ENCODE measurements at regions not wholly inside any gene's neighbourhood (a gene's known extent, or its start where the extent isn't known, plus 50 kb on each side); places are given as distances from the start of the nearest gene placed in this dataset.
A peak's percentile ranks its signal among the peaks of the same experiment; 100 is the strongest.

DNA sequence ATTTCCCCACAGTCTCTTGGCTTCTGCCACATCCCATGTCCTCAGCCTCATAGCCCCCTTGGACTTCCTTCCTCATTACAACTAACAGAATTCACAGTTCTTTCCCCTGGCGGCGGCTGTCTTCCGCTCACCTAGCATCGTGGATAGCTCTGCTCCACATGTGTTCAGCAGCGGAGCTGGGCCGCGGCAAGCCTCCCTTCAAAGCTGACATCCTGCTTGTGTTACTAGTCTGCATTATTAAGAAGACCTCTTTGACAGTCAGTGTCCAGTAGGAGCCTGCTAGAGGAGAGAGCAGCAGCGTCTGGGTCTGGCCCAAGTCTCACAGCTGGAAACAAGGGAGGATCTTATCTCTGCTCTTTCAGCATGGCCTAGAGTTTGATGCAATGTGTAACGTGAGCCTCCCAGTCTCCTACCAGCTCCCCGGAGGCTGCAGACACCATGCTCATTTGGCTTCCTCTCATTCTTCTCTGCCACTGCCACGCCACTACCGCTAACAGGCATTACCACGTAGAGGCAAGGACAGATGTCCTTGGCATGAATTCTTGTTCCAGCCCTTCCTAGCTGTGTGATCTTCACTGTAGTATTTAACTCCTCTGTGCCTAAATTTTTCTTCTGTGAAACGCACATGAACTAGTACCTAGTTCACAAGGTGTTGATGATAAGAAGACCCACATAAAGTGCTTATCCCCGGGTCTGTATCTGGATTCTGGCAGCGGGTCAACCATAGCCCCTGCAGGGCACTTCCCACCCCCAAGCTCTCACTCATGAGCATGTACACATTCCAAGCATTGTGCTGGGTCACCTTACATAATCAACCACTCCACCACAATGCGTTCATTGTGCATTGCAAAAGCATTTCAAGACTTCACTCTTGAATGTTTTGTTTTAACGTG is 107.1 kb upstream of the BACH2 start:
- DNase-seq (ENCODE audit: low read depth, low spot score): no peak

DNA sequence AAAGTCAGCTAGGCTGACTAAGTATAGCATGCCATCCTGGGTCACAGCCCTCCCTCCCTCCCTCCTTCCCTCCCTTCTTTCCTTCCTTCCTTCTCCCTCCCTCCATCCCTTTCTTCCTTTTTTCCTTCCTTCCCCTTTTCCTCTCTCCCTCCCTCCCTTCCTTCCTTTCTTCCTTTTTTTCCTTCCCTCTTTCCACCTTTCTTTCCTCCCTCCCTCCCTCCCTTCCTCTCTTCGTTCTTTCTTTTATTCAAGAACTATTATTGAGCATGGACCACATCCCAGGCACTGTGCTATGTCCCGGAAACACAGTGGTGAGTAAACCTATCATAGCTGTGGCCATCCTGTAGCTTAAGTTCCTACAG is 106.2 kb upstream of the BACH2 start:
- DNase-seq (ENCODE audit: low read depth, low spot score): no peak

DNA sequence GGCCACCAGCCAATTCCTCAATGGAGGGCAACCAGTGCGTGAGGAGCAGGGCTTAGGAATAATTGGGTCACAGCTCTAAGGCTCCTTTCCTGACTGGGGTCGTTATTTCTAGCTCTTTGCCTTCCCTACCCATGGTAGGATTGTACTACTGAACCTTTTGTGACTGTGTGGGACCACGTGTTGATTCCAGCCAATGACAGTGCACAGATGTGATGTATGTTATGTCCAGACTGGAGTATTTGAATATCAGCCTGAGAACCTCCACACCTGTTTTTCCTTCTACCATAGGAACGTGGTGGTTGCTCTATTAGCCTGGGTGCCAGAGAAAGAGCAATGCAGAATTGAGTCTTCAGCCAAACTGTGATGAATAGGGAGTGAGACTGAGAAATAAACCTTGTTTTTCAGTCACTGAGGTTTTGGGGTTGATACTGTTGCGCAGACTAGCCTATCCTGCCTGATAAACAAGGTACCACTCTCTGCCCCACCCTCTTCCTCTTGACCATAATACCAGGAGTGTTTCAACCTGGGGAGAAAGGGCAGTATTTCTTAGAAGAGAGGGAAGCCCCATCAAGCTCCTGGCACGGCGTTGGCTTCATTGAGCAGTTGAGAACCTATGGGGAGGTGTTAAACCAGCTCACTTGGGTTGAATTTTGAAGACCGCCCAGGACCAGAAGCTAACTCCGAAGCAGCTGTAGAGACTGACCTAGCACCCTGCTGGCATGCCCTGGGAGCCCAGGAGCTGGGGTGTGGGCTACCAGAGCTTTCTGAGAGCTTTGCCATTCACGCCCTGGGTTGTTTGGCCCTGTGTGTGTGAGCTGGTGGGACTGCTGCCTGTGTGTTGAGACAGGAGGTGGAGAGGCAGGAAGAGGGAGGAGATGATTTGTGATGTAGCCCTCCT is 105.5 kb upstream of the BACH2 start:
- peak; percentile 13 for DNase-seq (ENCODE audit: low read depth, low spot score)

DNA sequence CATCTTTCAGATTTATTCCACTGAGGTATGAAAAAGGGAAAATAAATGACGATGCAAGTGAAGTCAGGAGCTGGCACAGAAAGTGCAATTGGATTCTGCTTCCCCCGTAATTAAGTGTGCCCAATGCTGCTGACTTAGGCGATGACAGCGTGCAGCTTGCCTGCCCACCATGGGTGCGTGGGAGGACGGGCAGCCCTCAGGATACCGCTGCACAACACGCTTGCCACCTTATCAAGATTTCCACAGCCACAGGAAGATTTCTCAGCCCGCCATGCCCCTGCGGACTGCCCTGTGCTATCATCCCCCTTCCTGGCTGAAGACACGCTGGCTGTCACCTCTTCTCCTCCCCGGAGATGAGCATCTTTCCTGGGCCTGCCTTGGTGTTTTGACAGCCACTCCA is 103.3 kb upstream of the BACH2 start:
- no peak for DNase-seq (ENCODE audit: low read depth, low spot score)

DNA sequence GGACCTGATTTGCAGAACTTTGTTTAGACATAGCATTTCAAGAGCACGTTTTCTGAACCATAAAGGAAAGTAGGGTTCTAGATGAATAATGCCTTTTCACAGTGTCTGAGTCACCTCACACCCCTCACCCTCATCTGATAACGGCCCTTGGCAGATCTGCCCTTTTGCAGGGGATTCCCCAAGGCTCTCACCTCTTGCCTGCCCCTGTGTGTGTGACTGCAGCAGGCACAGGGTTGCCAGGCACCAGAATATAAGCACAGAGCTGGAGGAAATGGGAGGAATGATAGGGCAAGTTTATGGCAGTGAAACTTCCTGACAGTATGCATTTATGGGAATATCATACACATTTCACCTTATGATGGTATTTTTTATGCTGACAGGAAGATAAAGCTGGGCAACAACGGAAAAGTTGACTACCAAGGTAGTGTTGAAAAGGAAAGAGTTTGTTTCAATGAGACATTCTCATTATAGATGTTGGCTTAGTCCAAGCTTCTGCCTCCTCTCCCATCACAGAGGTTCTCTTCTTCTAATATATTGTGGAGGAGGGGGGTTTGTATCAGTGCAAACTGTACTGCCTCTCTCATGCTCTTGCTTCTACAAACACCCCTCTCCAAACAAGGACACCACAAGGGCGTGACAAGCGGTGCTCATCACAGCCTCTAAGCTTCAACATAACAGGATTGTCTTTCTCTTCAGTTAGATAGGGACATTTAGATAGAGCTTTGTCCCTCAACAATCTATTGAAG is 101.5 kb upstream of the BACH2 start:
- peak; percentile 64 for DNase-seq (ENCODE audit: low read depth, low spot score)

DNA sequence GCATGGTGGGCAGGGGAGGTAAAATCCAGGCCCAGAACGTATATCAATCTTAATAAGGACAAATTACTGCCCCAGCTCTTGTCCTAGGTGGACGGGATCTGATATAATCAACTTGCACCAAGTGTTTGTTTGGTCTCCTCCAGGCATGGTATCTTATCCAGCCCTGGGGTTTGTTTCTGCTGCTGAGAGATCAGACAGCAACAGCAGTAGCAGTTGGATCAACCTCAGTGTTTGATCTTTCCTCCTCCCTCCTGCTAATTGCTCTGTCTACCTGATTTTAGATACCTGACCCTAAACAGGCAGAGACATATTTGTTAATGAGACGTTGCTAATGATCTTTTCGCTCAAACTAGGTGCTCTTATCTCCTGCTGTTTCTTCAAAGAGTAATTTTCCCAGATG is 100.4 kb upstream of the BACH2 start:
- no peak for DNase-seq (ENCODE audit: low read depth, low spot score)

DNA sequence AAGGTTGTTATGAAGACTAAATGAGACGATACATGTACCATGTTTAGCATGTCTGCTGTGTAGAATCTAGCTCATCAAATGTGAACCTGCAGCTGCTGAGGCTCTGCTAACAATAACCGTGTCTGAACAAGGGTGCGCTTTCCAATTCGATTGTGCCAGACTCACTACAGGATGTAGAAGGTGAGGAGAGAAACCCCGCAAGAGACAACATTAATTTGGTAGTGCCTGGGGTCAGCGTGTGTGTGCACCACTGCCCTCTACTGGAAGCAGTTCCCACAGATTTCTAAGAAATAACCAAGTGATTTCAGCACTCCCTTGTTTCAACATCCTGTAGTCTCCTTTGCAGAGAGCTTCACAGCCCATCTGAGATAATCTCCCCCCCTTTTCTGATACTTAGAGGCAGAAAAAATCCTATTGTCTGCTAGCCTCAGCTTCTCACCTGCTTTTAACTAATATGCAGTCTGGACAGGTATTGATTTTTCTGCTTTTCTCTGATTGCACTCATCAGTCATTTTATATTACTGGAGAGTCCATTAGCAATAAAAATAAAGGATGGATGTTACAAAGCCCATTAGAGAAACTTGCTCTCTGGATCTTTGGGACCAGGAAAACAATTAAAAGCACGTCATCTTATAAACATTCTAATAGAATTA is 96.7 kb upstream of the BACH2 start:
- DNase-seq (ENCODE audit: low read depth, low spot score): peak; percentile 37

DNA sequence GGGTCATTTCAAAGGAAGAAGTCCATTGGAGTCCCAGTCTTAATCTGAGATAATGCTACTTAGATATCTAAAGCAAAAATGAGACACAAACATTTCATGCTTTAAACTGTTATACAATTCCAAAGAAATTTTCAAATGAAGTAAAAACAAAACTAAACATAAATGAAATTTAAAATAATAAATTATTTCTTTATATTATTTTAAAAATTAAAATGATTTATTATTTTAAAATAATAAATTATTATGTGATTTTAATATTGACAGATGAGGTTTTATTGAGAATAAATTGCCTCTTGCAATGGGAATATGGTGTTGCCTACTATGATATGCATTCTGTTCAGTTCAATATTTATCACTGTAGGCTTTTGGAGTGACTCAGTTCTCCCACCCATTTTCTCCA is 93.7 kb upstream of the BACH2 start:
- DNase-seq (ENCODE audit: low read depth, low spot score): no peak

DNA sequence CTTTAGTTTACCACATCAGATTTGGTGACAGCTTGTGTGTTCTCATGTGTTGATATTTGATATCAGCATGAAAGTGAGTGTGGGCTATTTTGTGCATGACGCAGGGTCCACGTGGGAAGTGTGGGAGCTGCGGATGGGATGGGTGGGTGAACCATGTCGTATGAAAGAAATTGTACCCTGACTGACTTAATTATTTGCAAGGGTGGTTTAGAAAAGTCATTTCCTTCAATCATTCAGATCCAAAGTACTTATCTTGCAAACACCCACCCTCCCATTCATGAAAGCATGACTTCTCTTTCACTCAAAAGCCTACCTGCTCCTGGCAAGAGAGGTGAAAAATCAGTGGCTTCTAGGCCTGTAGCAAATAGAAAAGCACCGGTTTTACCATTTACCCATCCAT is 91.8 kb upstream of the BACH2 start:
- no peak for DNase-seq (ENCODE audit: low read depth, low spot score)

DNA sequence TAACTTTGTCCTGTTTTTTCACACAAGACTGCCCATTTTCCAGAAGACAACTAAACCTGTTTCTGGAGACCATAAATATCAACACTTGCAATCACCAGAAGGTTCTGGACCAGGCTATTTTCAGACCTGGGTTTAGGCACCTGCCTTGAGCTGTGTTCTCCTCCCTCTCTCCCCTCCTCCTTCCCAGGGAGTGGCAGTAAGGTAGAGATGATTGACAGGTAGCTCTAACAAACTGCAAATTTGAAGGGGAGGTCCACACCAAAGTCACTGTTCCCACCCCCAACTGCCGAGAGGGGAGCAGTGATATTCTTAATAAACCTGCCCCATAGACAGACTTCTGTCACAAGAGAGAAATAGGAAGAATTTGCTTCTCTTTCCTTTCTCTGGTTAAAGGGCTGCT is 91.2 kb upstream of the BACH2 start:
- no peak for DNase-seq (ENCODE audit: low read depth, low spot score)

DNA sequence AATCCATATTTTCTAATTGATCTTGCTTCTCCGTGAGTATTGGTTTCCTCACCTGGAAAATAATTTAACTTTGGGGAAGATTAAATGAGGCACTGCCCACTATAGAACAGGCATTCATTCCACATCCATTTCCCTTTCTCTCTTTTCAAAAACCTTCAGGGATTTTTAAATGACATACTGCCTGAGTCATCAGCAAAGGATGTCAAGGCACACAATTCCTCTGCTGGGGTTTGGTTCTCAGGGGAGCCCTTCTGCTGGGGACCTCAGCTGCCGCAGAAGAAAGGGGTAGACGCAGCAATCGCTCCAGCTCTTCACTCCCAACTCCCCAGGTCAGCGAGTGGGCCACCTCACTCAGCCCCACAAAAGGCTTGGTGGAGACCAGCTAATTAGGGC is 90.7 kb upstream of the BACH2 start:
- DNase-seq (ENCODE audit: low read depth, low spot score): no peak

DNA sequence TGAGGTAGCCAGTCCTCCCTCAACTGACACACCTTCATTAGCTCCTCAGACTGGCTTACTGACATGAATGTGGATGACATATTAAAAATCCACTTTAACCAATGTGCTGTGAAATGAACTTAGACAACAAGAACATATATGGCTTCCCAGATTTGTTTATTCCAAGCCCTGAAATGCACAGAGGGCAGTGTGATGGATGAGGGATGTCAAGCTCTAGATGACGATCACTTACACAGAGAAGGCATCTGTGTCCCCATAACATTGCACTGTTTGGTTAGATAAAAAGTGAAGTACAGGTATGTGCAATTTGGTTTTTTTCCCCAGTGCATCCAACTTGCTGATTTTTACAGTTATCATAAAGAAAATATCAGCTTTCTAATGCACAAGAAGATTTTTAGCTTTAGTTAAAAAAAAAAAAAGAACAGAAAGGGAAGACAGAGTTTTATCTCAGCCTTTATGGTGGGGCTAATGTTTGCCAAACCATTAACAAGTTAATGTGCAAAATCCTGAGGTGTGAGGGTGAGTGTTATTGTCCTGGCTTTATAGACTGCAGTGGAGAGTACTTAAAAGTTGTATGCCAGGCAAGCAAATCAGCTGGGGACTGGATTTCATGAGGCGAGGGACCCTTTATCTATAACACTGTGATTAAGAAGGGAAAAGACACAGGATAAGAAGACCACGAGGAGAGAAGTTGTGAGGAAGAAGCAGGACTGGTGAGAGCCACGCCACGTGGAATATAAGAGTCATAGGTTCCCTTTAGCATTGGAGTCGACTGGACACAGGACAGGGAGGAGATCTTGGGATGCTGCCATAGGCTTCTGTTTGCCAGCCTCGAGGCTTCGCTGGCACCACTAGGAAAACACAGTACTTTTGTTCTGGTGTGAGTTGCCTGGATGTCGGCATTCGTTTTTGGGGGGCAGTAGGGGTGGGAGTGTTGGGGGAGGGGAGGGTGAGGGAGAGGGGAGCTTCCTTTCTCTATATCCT is 90.0 kb upstream of the BACH2 start:
- DNase-seq (ENCODE audit: low read depth, low spot score): no peak

DNA sequence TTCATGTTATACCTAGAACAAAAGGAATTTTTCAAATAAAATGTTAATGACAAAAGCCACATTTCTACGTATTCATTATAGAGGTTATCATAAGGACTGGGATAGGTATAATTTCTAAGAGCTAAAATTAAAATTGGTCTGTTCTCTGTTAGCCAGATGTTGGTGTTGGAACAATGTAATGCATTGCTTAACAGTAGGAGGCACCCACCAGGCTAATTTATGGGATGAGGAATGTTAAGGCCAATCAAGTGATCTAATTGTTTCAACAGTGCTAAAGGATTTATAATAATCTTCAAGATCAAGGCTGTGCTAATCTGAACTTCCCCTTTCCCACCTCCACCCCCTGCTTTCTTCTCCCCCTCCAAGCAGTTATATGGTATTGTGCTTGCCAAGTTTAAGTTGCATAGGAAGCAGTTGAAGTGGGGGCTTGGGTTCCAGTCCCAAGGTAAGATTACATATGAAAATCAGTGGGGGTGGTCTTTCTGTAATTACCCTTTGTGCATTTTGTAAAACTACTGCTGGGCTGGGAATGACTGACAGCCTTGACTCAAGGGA is 89.2 kb upstream of the BACH2 start:
- DNase-seq (ENCODE audit: low read depth, low spot score): no peak

DNA sequence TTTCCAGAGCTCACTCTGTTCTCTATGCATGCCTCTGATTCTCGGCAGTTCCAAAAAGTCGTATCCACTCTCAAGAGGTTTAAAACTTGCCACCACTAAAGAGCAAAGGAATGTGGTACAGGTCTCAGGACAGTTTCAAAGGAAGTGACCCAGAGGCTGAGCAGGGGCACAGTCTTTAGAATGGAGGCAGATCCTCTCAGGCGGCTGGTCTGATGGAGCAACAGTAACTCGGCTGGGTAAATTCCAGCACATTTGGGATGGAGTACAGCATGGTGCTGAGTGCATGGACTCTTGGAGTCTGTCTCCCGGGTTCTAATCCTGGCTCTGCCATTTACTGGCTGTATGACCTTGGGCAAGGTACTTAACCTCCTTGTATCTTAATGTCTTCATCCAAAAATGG is 88.1 kb upstream of the BACH2 start:
- DNase-seq (ENCODE audit: low read depth, low spot score): no peak

DNA sequence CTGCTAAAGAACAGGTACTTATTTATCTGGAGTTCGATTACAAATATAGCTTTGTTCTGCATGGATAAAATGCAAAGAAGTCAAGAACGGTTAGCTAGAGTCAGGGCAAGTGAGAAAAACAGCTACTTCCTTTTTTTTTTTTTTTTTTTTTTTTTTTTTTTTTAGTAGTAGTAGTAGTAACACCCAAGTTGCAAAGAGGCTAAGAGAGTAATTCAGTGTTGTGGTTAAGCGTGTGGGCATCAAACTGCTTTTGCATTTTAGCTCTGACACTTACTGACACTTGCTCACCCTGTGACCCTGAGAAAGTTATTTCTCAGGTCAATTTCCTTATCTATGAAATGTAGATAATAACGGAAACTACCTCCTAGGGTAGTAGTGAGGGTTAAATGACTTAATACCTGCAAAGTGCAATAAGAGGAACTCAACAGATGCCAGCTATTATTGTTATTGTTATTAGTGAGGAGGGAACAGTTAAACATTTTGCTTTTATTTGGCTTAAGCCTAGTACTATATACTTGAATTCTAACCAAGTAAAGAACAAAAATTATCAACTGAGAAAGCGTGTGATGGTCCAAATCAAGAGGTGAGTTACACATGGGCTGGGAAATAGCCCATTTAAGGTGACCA is 86.7 kb upstream of the BACH2 start:
- DNase-seq (ENCODE audit: low read depth, low spot score): no peak

DNA sequence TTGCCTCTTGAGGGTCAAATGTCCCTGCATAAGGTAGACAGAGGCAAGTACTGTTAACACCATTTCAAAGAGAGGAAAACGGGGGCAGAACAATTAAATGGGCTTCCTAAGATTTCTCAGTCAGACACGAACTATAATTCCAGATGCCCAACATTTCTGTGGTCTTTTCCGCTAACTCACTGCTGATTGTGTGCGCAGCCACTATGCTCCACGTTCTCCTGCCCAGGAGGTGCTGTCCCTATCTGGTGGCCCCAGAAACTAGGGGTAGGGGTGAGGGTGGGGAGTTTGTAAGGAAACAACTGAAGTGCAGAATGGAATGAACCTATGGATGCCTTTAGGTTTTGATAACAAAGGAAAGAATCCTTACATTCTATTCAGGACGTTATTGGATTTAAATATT is 86.1 kb upstream of the BACH2 start:
- DNase-seq (ENCODE audit: low read depth, low spot score): no peak

DNA sequence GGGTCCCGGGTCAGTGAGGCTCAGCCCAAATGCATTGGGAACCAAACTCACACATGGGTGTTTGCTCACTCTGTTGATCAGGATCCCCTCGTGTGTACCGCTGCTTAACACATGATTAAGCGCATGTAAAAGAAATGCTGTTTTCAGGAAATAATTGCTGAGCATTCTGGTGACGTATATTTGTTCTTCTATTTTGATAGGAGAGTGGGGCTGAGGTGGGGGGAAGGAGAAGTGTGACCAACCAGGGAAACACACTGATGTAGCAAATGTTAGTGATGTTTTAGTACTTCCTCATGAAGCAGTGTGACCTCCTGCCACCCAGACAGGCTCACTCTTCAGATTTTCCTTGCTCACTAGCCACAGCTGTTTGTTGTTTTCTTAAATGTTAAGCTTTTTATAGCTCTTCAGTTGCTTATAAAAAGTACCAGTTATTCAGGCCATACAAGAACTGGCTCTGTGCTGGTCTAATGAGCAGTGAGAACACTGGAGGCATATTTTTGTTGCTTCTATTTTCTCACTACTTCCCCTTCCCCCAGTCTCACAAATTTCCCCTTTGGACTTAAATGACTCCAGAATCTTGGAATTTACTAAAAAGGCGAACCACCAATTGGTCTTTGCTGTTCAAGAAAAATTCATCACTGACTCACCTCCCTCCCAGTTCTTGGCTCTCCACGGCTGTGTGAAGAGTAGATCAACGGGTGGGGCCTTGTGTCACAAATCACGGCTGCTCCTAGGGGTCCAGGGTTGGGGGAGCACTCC is 79.2 kb upstream of the BACH2 start:
- no peak for DNase-seq (ENCODE audit: low read depth, low spot score)

DNA sequence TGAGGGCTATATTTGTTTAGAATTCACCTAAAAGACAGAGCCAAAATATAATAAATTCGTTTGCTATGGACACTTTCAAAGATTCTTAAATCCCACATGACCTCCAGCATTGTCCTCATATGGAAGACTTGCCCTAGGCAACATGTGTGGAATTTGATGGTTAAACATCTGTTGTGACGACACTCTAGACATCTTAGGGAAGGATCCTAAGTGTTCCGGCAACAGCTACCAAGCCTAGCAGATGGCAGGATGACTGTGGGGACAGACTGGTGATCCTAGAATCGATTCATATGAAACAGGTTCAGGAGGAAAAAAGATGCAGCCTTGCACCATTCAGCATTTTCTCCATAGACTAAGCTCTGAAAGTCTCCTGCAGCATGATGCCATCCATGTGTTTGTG is 77.6 kb upstream of the BACH2 start:
- DNase-seq (ENCODE audit: low read depth, low spot score): no peak

DNA sequence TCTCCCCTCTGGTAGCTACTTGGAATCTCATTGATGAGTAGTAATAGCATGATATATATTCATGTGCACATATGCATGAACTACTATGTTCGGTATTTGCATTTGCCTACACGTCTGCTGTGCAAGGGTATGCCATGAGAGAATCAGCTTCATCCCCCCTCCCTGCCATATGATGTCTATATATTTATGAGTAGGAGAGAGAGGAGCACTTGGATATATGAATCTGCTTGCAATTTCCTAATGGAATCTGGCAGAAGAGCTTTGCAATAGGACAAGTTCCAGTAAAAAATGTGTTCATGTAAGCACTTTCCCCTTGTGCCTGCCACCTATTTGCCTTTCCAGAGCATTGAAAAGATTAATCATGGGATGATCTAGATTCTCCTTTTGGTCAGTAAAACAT is 76.2 kb upstream of the BACH2 start:
- DNase-seq (ENCODE audit: low read depth, low spot score): no peak

All from activated CD4-positive, CD25-positive, alpha-beta regulatory T cell treated with anti-CD3 and anti-CD28 coated beads, Interleukin-2, amount 50 U/mL, for 16 hours (primary cell).